GM20000 (cell line): ENCODE measurements at regions not wholly inside any gene's neighbourhood (a gene's known extent, or its start where the extent isn't known, plus 50 kb on each side); places are given as distances from the start of the nearest gene placed in this dataset.

ENCODE experiments used
- DNase-seq: peaks from one replicate; pipeline ENCODE4 v3.0.0; 2012; ENCODE audit warnings: low spot score
- CTCF ChIP-seq: IDR thresholded peaks from 2 replicates; pipeline ENCODE4 v1.5.1; 2012; ENCODE audit warnings: mild to moderate bottlenecking, control low read depth; ENCODE audit errors: extremely low read depth, missing control alignments

- TF ChIP-seq CTCF = no peak
- no peak for DNase-seq
Measured at GRCh38 chr12:107339487-107339886, 246.1 kb upstream of the CRY1 start.

GRCh38 chr12:107339932-107340331 is 246.6 kb upstream of the CRY1 start:
- no peak for DNase-seq
- no peak for TF ChIP-seq CTCF

GRCh38 chr12:107340898-107341297 is 247.5 kb upstream of the CRY1 start:
- DNase-seq = no peak

GRCh38 chr12:107344035-107344808 is 250.9 kb upstream of the CRY1 start:
- no peak for DNase-seq
- no peak for TF ChIP-seq CTCF

More at GRCh38 chr12:107340898-107341297, 247.5 kb upstream of the CRY1 start:
- TF ChIP-seq CTCF = no peak

- TF ChIP-seq CTCF = no peak
- no peak for DNase-seq
Measured at GRCh38 chr12:107347261-107347660, 253.9 kb upstream of the CRY1 start.

GRCh38 chr12:107349008-107349747 is 255.8 kb upstream of the CRY1 start:
- no peak for TF ChIP-seq CTCF
- no peak for DNase-seq

- TF ChIP-seq CTCF = no peak
- no peak for DNase-seq
Measured at GRCh38 chr12:107349839-107350238, 256.5 kb upstream of the CRY1 start.
